Inferior parietal cortex (tissue), 1 donor: ENCODE measurements at regions not wholly inside any gene's neighbourhood (a gene's known extent, or its start where the extent isn't known, plus 50 kb on each side); places are given as distances from the start of the nearest gene placed in this dataset.
"Not testable (repeated sequence)": the region's sequence is repeated elsewhere in the genome, so short reads cannot be mapped to it uniquely, and the experiment has no call there.

Experiments used
- DNase-seq: peaks from one replicate; pipeline ENCODE4 v3.0.0-alpha.2; 2016; ENCODE audit errors: extremely low spot score

GRCh38 chr15:93948726-93949125 is 282.6 kb upstream of the MCTP2 start:
- no peak for DNase-seq

GRCh38 chr15:93943586-93943985 is 287.8 kb upstream of the MCTP2 start:
- no peak for DNase-seq

GRCh38 chr15:93942269-93942694 is 289.1 kb upstream of the MCTP2 start:
- no peak for DNase-seq

- no peak for DNase-seq
Measured at GRCh38 chr15:93941697-93942096, 289.7 kb upstream of the MCTP2 start.

GRCh38 chr15:93940226-93940625 is 291.1 kb upstream of the MCTP2 start:
- DNase-seq, result no peak

- DNase-seq, result no peak
Measured at GRCh38 chr15:93932164-93932776, 299.1 kb upstream of the MCTP2 start.

- no peak for DNase-seq
Measured at GRCh38 chr15:93929375-93930094, 301.8 kb upstream of the MCTP2 start.

- DNase-seq, result no peak
Measured at GRCh38 chr15:93920204-93920603, 311.2 kb upstream of the MCTP2 start.

GRCh38 chr15:93918801-93919200 is 312.6 kb upstream of the MCTP2 start:
- not testable (repeated sequence) for DNase-seq

- DNase-seq, result no peak
Measured at GRCh38 chr15:93917181-93917580, 314.2 kb upstream of the MCTP2 start.

- DNase-seq, result no peak
Measured at GRCh38 chr15:93913871-93914270, 317.5 kb upstream of the MCTP2 start.

GRCh38 chr15:93913310-93913709 is 318.1 kb upstream of the MCTP2 start:
- DNase-seq, result no peak

GRCh38 chr15:93900476-93901400 is 330.6 kb upstream of the MCTP2 start:
- no peak for DNase-seq

- DNase-seq, result no peak
Measured at GRCh38 chr15:93899817-93900216, 331.5 kb upstream of the MCTP2 start.

GRCh38 chr15:93897377-93897776 is 334.0 kb upstream of the MCTP2 start:
- DNase-seq, result no peak

GRCh38 chr15:93895976-93896770 is 335.2 kb upstream of the MCTP2 start:
- peak; percentile 31 for DNase-seq

GRCh38 chr15:93894438-93895036 is 336.8 kb upstream of the MCTP2 start:
- DNase-seq, result no peak

- DNase-seq, result no peak
Measured at GRCh38 chr15:93887151-93887550, 344.2 kb upstream of the MCTP2 start.

GRCh38 chr15:93882779-93883178 is 348.6 kb upstream of the MCTP2 start:
- no peak for DNase-seq

- no peak for DNase-seq
Measured at GRCh38 chr15:93882141-93882540, 349.2 kb upstream of the MCTP2 start.

GRCh38 chr15:93881310-93881709 is 350.1 kb upstream of the MCTP2 start:
- DNase-seq, result no peak
